A172 (cell line): ENCODE measurements at regions not wholly inside any gene's neighbourhood (a gene's known extent, or its start where the extent isn't known, plus 50 kb on each side); places are given as distances from the start of the nearest gene placed in this dataset.

Experiments
- DNase-seq: peaks from one replicate; pipeline ENCODE4 v3.0.0-alpha.2; 2015; ENCODE audit warnings: low spot score

- no peak for DNase-seq
Observed at GRCh38 chr2:155689791-155690190, 642.7 kb downstream of the NR4A2 start.

GRCh38 chr2:155687181-155687580, 645.3 kb downstream of the NR4A2 start:
- DNase-seq: no peak

GRCh38 chr2:155679647-155680046, 652.9 kb downstream of the NR4A2 start:
- no peak for DNase-seq

- no peak for DNase-seq
Observed at GRCh38 chr2:155675920-155676319, 656.6 kb downstream of the NR4A2 start.

- no peak for DNase-seq
Observed at GRCh38 chr2:155665704-155666103, 666.8 kb downstream of the NR4A2 start.

- no peak for DNase-seq
Observed at GRCh38 chr2:155663265-155663664, 669.3 kb downstream of the NR4A2 start.

- DNase-seq: no peak
Observed at GRCh38 chr2:155662224-155662623, 670.3 kb downstream of the NR4A2 start.

- no peak for DNase-seq
Observed at GRCh38 chr2:155653176-155653575, 679.3 kb downstream of the NR4A2 start.

- no peak for DNase-seq
Observed at GRCh38 chr2:155651851-155652250, 680.7 kb downstream of the NR4A2 start.

GRCh38 chr2:155645791-155646190, 686.7 kb downstream of the NR4A2 start:
- peak; percentile 11 for DNase-seq

GRCh38 chr2:155643056-155643775, 689.3 kb downstream of the NR4A2 start:
- no peak for DNase-seq

- peak; percentile 19 for DNase-seq
Observed at GRCh38 chr2:155633887-155634570, 698.5 kb downstream of the NR4A2 start.

GRCh38 chr2:155633060-155633839, 699.3 kb downstream of the NR4A2 start:
- peak; percentile 3 for DNase-seq

GRCh38 chr2:155630760-155631159, 701.8 kb downstream of the NR4A2 start:
- DNase-seq: no peak

GRCh38 chr2:155622443-155622842, 710.1 kb downstream of the NR4A2 start:
- DNase-seq: no peak

GRCh38 chr2:155600914-155601760, 731.4 kb downstream of the NR4A2 start:
- no peak for DNase-seq

- DNase-seq: no peak
Observed at GRCh38 chr2:155600296-155600695, 732.2 kb downstream of the NR4A2 start.

- no peak for DNase-seq
Observed at GRCh38 chr2:155599834-155600233, 732.7 kb downstream of the NR4A2 start.

GRCh38 chr2:155583674-155584195, 748.8 kb downstream of the NR4A2 start:
- no peak for DNase-seq

- DNase-seq: no peak
Observed at GRCh38 chr2:155574941-155575340, 757.6 kb downstream of the NR4A2 start.

- DNase-seq: no peak
Observed at GRCh38 chr2:155547571-155547970, 785.0 kb downstream of the NR4A2 start.
